SH-SY5Y (cell line): ENCODE measurements at regions not wholly inside any gene's neighbourhood (a gene's known extent, or its start where the extent isn't known, plus 50 kb on each side); places are given as distances from the start of the nearest gene placed in this dataset.

ENCODE experiments used
- GATA2 ChIP-seq: IDR thresholded peaks from 2 replicates; pipeline ENCODE4 v1.6.1; 2011; ENCODE audit warnings: mild to moderate bottlenecking, low read depth, low read length
- GATA3 ChIP-seq: IDR thresholded peaks from 2 replicates; pipeline ENCODE4 v1.6.1; 2011; ENCODE audit warnings: low read depth, mild to moderate bottlenecking, low read length, moderate library complexity

- TF ChIP-seq GATA2 = no peak
- no peak for TF ChIP-seq GATA3
Measured at GRCh38 chr11:134634897-134635831, 223.1 kb upstream of the B3GAT1 start.

DNA sequence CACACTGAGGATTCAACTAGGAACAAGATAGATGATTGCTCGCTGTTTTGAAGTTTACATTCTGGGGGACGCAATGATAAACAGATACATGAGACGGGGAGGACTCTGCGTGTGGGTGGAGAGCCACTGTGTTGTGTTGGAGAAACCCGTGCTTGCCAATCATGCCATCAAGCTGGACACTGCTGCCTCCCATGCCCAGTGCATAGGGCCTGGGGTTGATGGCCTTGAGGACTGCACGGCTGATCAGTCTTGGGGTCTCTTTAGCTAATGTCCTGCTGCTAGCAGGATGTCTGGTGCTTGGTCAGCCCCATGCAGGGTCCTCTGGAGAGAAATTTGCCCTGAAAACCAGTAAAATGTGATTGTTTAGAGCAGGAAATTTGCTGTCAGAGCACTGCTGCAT, 221.2 kb upstream of the B3GAT1 start:
- no peak for TF ChIP-seq GATA3

DNA sequence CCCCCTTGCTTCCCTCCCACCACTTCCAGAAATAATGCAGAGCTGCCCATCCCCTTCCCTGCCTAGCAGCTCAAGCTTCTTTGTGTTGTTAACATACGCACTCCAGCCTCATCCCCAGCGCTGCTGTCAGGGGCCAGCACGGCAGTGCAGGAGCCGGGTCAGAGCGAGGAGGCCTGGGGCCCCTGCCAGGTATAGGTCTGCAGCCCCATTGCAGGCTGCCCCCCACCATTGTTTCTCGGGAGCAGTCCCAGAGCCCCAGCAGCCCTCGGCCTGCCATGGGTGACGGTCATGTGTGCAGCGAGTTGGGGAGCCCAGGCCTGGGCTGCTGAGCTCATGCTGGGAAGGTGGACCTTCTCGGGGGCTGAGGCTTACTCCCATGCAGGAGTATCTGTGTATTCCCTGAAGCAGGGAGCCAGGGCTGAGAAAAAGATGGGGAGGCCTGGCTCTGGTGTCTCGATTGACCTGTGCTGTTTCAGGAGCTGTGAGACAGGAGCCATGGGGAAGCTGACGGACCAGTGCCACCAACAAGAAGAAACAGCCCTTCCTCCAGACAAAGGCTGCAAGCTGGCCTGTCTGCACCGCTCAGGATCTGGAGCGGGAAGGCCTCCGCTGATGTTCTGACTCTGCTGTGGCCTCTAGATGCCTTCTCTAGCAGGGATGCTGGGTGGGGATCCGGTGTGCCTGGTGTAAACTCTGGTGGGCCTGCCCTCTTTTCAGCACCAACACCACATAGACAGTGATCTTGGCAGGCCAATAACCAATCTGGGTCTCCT, 220.5 kb upstream of the B3GAT1 start:
- no peak for TF ChIP-seq GATA3
- no peak for TF ChIP-seq GATA2

- TF ChIP-seq GATA3 = no peak
Measured at GRCh38 chr11:134630861-134631260, 218.8 kb upstream of the B3GAT1 start.

DNA sequence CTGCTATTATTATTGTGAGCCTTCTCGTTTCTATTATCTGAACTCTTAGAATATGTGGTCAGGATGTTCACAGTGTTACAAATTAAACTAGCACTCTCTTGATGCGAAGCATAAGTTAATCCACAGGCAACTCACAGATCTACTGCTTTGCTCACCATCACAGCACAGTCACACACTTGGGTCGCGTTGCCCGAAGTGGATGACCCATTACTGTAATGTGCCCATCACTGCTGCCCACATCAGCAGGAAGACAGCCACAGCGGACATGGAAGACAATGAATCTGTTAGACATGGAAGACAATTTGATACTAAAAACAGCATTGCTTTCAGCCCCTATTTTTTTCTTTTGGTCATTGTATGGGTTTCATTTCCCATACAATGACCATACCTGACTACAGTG, 216.4 kb upstream of the B3GAT1 start:
- TF ChIP-seq GATA2 (no peak), GATA3 (no peak)

- TF ChIP-seq GATA2 (no peak), GATA3 (no peak)
Measured at GRCh38 chr11:134626032-134626431, 214.0 kb upstream of the B3GAT1 start.

- TF ChIP-seq GATA3 (no peak), GATA2 (no peak)
Measured at GRCh38 chr11:134625631-134626030, 213.6 kb upstream of the B3GAT1 start.

- TF ChIP-seq GATA3 (no peak), GATA2 (no peak)
Measured at GRCh38 chr11:134625151-134625550, 213.1 kb upstream of the B3GAT1 start.

GRCh38 chr11:134624166-134624920, 212.3 kb upstream of the B3GAT1 start:
- TF ChIP-seq GATA2 (no peak), GATA3 (no peak)

DNA sequence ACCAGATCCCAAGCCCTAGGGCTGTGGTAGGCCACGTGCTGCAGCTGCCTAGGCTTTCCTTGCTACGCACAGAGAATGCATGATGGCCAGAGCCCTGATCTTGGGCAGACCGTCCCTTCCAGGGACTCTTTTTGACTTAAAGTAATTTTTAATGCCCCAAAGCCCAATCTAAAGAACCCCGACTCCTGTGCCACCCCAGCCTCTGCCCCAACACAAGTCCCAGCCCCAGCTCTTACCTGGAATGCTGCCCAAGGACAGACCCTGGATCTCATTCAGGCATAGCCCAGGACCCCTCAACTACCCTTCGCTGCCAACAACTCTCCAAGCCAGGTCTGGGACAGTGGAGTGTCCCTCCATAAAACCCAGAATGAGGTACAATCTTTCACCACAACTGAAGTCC, 211.7 kb upstream of the B3GAT1 start:
- TF ChIP-seq GATA2 = no peak
- no peak for TF ChIP-seq GATA3

DNA sequence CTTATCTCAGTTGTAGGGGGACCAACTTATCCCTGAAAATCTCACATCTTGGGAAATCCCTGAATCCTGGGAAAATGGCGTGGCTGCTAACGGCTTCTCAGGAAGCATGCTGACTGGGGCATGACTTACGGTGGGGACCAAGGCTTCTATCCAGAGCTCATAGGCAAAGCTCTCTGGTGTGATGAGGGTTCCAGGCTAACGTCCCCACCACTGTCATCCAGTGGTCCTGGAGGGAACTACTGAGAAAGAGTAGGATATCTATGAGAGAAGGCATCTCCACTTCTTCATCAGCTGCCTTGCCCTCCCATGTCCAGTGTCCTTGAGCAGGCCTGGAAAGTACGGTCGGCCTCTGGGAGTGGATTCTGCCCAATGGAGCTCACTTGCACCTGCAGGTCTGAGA, 210.4 kb upstream of the B3GAT1 start:
- TF ChIP-seq GATA2 (no peak), GATA3 (no peak)

DNA sequence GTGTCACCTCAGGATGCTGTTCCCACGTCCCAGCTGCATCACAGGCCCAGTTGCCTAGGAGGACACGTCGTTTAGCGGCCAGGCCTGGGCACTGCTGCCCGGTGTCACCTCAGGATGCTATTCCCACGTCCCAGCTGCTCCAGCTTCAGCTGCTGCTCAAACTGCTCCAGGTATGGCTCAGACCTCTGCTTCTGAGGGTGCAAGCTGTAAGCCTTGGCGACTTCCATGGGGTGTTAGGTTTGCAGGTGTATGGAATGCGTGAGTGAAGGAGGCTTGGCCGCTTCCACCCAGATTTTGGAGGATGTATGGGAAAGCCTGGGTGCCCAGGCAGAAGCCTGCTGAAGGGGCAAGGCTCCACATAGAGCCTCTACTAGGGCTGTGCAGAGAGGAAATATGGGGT, 205.3 kb upstream of the B3GAT1 start:
- TF ChIP-seq GATA2 (no peak), GATA3 (no peak)

DNA sequence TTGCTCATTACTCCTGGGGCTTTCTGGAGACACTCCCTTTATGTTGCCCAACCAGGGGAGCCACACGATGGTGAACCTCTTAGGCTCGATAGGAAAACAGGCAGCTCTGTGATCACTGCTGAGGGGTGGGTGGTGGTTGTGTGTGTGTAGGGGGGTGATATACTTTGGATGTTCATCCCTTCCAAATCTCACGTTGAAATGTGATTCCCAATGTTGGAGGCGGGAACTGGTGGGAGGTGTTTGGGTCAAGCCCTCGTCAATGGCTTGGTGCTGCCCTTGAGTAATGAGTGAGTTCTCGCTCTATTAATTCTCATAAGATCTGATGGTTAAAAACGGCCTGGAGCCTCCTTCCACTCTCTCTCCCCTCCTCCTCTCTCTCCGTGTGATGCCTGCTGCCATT, 204.0 kb upstream of the B3GAT1 start:
- TF ChIP-seq GATA3 (no peak), GATA2 (no peak)

DNA sequence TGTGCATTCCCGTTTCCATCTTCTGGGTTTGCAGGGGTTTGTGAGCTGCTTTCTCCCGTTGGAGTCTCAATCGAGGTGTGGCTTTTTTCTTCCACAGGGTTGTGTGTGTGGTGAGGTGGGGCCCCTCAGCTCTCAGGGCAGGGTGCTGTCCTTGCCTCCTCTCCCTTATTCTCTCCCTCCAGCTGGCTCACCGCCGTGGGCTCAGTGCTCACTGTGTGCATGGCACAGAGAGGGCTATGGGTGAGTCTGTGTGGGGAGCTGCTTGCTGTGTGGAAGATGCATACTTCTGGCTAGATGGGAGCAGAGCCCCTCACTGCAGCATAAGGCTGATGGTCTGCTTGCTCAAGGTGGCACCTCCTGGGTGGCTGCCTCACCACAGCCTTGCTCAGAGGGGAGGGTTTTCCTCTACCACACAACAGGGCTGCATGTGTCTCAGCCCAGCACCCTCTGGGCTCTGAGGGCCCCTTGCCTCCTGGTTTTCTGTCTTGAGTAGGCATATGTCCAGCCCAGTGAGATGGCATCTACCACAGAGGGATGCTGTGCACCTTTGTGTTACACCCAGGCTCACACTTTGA, 203.1 kb upstream of the B3GAT1 start:
- TF ChIP-seq GATA2 (no peak), GATA3 (no peak)
